Panc1 (cell line): ENCODE measurements at regions not wholly inside any gene's neighbourhood (a gene's known extent, or its start where the extent isn't known, plus 50 kb on each side); places are given as distances from the start of the nearest gene placed in this dataset.

ENCODE experiments used
- ATAC-seq: fragments of 200-7000 bp; cut with Tn5 transposase; 2 replicates; pipeline ENCODE4 v1.9.1; 2020; ENCODE audit warnings: mild to moderate bottlenecking, moderate library complexity
- BruUV-seq: library from RNA; stranded (reverse); fragments of 400-500 nt; replicated peaks from 2 replicates; lab custom pipeline; 2021; lab: Mats Ljungman, UMichigan
- CTCF ChIA-PET: fragments of 300-600 bp; sonication (Branson Sonifier 250); formaldehyde crosslinking; loops from one replicate; lab custom pipeline; 2022; ENCODE audit warnings: antibody characterized with exemption; lab: Charles Lee
- POLR2A ChIA-PET: fragments of 300-600 bp; sonication (Branson Sonifier 250); formaldehyde crosslinking; loops from one replicate; lab custom pipeline; 2022; ENCODE audit warnings: antibody characterized with exemption; lab: Charles Lee
- DNase-seq: peaks from one replicate; pipeline ENCODE4 v3.0.0-alpha.2; 2010; ENCODE audit warnings: low read depth, low spot score
- H3K27ac ChIP-seq: 2 replicates; pipeline ENCODE4 v1.5.1; 2011; ENCODE audit warnings: mild to moderate bottlenecking, low read length, inconsistent platforms
- H3K27me3 ChIP-seq: fragments of 200-500 bp; sonication (Bioruptor generic); 2 replicates; pipeline ENCODE4 v1.6.0; 2014; ENCODE audit warnings: low read length, inconsistent platforms; ENCODE audit not compliant: control insufficient read depth, insufficient read depth
- H3K36me3 ChIP-seq: fragments of 200-500 bp; sonication (Bioruptor generic); 2 replicates; pipeline ENCODE4 v1.5.1; 2014; ENCODE audit warnings: inconsistent platforms, mild to moderate bottlenecking, low read length, moderate library complexity; ENCODE audit not compliant: control insufficient read depth, insufficient read depth
- H3K4me1 ChIP-seq: 2 replicates; pipeline ENCODE4 v1.5.1; 2011; ENCODE audit warnings: inconsistent platforms, mild to moderate bottlenecking, low read length, moderate library complexity; ENCODE audit not compliant: control insufficient read depth, insufficient read depth
- H3K4me3 ChIP-seq, 2 experiments: 2 replicates each; pipeline ENCODE4 v1.5.1; 2011 to 2012; ENCODE audit warnings: low read depth in 2 of 2, low read length in 2 of 2, mild to moderate bottlenecking in 2 of 2, inconsistent platforms in 1 of 2, moderate library complexity in 1 of 2
- H3K9me3 ChIP-seq: fragments of 200-500 bp; sonication (Bioruptor generic); 2 replicates; pipeline ENCODE4 v1.5.1; 2014; ENCODE audit warnings: low read depth, mild to moderate bottlenecking, inconsistent platforms, low read length, moderate library complexity; ENCODE audit not compliant: control insufficient read depth, insufficient read depth
- POLR2AphosphoS5 ChIP-seq: IDR thresholded peaks from 2 replicates; pipeline ENCODE4 v1.6.1; 2012; ENCODE audit warnings: mild to moderate bottlenecking, low read depth, low read length, moderate library complexity
- SIN3A ChIP-seq: IDR thresholded peaks from 2 replicates; pipeline ENCODE4 v1.6.1; 2012; ENCODE audit warnings: low read depth, mild to moderate bottlenecking, low read length, moderate library complexity, borderline replicate concordance; ENCODE audit not compliant: insufficient read depth
- TCF7L2 ChIP-seq: IDR thresholded peaks from 2 replicates; pipeline ENCODE4 v1.6.1; 2011; ENCODE audit warnings: mild to moderate bottlenecking, low read depth, low read length, inconsistent platforms
- in situ Hi-C: cut with HindIII; loops from 2 replicates; pipeline ENCODE4 v1.10.0; 2016; ENCODE audit warnings: low sequenced_read_pairs, low pct_unique_long_range_greater_than_20kb
- intact Hi-C: fragments of 100-400 bp; cut with micrococcal nuclease; formaldehyde crosslinking; loops from one replicate; pipeline ENCODE4 v1.10.0; 2022; ENCODE audit not compliant: unreplicated experiment
- TF ChIP-seq, protein P1 (sequence below), 2 experiments: IDR thresholded peaks; 2 replicates each; pipeline ENCODE4 v1.6.1; 2011 to 2012; ENCODE audit warnings: low read depth in 2 of 2, control low read depth in 1 of 2, low read length in 1 of 2, mild to moderate bottlenecking in 1 of 2, moderate library complexity in 1 of 2; ENCODE audit not compliant: insufficient read depth in 1 of 2
- TF ChIP-seq, protein P2 (sequence below): fragments of 450-650 bp; IDR thresholded peaks from 2 replicates; pipeline ENCODE4 v1.5.1; 2017; ENCODE audit warnings: mild to moderate bottlenecking

DNA sequence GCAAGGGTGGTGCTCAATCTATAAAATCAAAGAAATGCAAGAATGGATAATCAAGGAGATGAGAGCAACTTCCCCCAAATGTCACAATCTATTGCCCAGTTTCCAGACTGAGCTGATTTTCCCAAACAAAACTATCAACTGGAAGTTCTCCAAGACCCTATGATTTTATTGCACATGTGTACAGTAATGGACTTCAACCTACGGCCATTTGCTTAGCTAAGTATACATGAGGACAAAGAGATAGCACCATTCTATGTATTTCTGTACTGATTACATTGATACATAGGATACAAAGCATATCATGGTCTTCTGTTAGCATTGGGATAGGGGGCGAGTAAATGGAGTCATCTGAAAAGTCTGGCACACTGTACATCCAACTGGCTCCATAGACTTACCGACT, 407.8 kb downstream of the GABRG1 start:
- Histone ChIP-seq H3K36me3 (no peaks in the 10 kb centered on the region), H3K27me3 (no peaks in the 10 kb centered on the region), H3K4me3 (no peak overlapping the region), H3K27ac (no peak overlapping the region), H3K4me1 (no peaks in the 10 kb centered on the region), H3K9me3 (no peaks in the 10 kb centered on the region)
- POLR2A ChIA-PET, result no interaction called here
- intact Hi-C loops (no loop called here), in situ Hi-C loops (no loop called here)
- ATAC-seq (no peak), DNase-seq (no peak)
- TF ChIP-seq, protein P1, sequence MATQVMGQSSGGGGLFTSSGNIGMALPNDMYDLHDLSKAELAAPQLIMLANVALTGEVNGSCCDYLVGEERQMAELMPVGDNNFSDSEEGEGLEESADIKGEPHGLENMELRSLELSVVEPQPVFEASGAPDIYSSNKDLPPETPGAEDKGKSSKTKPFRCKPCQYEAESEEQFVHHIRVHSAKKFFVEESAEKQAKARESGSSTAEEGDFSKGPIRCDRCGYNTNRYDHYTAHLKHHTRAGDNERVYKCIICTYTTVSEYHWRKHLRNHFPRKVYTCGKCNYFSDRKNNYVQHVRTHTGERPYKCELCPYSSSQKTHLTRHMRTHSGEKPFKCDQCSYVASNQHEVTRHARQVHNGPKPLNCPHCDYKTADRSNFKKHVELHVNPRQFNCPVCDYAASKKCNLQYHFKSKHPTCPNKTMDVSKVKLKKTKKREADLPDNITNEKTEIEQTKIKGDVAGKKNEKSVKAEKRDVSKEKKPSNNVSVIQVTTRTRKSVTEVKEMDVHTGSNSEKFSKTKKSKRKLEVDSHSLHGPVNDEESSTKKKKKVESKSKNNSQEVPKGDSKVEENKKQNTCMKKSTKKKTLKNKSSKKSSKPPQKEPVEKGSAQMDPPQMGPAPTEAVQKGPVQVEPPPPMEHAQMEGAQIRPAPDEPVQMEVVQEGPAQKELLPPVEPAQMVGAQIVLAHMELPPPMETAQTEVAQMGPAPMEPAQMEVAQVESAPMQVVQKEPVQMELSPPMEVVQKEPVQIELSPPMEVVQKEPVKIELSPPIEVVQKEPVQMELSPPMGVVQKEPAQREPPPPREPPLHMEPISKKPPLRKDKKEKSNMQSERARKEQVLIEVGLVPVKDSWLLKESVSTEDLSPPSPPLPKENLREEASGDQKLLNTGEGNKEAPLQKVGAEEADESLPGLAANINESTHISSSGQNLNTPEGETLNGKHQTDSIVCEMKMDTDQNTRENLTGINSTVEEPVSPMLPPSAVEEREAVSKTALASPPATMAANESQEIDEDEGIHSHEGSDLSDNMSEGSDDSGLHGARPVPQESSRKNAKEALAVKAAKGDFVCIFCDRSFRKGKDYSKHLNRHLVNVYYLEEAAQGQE (IDR thresholded peaks at IDR 0.05; ENCODE audit: insufficient read depth in 1 of 2, low read depth in 2 of 2, low read length in 1 of 2), result no peak
- no peak for TF ChIP-seq POLR2AphosphoS5
- TF ChIP-seq, protein P2, sequence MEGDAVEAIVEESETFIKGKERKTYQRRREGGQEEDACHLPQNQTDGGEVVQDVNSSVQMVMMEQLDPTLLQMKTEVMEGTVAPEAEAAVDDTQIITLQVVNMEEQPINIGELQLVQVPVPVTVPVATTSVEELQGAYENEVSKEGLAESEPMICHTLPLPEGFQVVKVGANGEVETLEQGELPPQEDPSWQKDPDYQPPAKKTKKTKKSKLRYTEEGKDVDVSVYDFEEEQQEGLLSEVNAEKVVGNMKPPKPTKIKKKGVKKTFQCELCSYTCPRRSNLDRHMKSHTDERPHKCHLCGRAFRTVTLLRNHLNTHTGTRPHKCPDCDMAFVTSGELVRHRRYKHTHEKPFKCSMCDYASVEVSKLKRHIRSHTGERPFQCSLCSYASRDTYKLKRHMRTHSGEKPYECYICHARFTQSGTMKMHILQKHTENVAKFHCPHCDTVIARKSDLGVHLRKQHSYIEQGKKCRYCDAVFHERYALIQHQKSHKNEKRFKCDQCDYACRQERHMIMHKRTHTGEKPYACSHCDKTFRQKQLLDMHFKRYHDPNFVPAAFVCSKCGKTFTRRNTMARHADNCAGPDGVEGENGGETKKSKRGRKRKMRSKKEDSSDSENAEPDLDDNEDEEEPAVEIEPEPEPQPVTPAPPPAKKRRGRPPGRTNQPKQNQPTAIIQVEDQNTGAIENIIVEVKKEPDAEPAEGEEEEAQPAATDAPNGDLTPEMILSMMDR, result no peak
- no peak for TF ChIP-seq SIN3A
- no peak for TF ChIP-seq TCF7L2
- no TSS peak for BruUV-seq
- CTCF ChIA-PET, result no interaction called here

DNA sequence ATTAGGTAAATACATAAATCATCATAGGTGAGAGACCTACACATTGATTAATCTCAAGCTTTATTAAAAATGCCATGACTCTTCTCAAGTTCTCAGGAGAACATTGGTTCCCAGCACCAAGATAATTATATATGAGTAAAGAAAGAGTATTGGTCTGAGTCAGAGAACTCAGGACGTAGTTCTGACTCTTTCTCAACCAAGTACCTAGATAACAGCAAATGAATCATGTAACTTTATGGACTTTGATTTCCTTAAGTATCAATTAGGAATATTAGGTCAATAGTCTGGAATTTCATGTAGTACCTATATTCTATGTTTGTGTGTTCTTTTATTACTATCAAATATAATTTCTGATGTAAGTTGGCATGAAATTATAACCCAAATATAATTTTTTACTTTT, 409.9 kb downstream of the GABRG1 start:
- ATAC-seq (no peak), DNase-seq (no peak)
- H3K4me3 ChIP-seq, result no peak overlapping the region
- ChIA-PET CTCF (no interaction called here), POLR2A (no interaction called here)
- no peaks in the 10 kb centered on the region for H3K4me1 ChIP-seq
- H3K27me3 ChIP-seq, result no peaks in the 10 kb centered on the region
- no peaks in the 10 kb centered on the region for H3K9me3 ChIP-seq
- H3K27ac ChIP-seq, result no peak overlapping the region
- TF ChIP-seq POLR2AphosphoS5 (no peak), SIN3A (no peak), TCF7L2 (no peak)
- TF ChIP-seq, protein P2, result no peak
- TF ChIP-seq, protein P1 (IDR thresholded peaks at IDR 0.05; ENCODE audit: insufficient read depth in 1 of 2, low read depth in 2 of 2, low read length in 1 of 2), result no peak
- in situ Hi-C loops (no loop called here), intact Hi-C loops (no loop called here)
- H3K36me3 ChIP-seq, result no peaks in the 10 kb centered on the region
- no TSS peak for BruUV-seq
